HG03108 (cell line): ENCODE measurements at regions not wholly inside any gene's neighbourhood (a gene's known extent, or its start where the extent isn't known, plus 50 kb on each side); places are given as distances from the start of the nearest gene placed in this dataset.

Experiments
- ATAC-seq: cut with Tn5 transposase; IDR thresholded peaks from one replicate; pipeline ENCODE4 v1.9.1; 2021; ENCODE audit warnings: moderate library complexity; ENCODE audit not compliant: unreplicated experiment

GRCh38 chr17:15893658-15894024 is 51.3 kb upstream of the ADORA2B start:
- no peak for ATAC-seq

- no peak for ATAC-seq
These were observed 50.7 kb upstream of the ADORA2B start for GRCh38 chr17:15894258-15894657.

GRCh38 chr17:15894913-15895658 is 49.8 kb upstream of the ADORA2B start:
- ATAC-seq = no peak
